ENCODE measurements at regions not wholly inside any gene's neighbourhood (a gene's known extent, or its start where the extent isn't known, plus 50 kb on each side); places are given as distances from the start of the nearest gene placed in this dataset.

DNA sequence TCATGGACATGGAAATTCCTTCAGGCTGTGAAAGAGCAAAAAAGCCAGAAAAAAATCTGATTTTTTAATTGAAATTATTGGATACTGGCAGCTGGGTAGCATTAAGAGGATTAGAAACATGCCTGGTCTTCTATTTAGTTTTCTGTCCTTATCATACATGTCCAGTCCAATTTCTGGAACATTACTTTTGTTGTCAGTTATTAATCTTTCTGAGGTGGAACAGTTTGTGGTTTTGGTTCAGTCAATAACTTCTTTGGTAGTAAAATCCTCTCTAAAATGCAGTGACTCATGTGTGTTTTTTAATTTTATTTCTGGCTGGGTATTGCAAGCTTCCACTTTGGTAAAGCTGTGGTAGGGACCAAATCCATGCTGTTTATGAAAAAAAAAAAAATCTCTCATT lies 687.0 kb upstream of the ADGRL2 start:
- TF ChIP-seq, protein P1, sequence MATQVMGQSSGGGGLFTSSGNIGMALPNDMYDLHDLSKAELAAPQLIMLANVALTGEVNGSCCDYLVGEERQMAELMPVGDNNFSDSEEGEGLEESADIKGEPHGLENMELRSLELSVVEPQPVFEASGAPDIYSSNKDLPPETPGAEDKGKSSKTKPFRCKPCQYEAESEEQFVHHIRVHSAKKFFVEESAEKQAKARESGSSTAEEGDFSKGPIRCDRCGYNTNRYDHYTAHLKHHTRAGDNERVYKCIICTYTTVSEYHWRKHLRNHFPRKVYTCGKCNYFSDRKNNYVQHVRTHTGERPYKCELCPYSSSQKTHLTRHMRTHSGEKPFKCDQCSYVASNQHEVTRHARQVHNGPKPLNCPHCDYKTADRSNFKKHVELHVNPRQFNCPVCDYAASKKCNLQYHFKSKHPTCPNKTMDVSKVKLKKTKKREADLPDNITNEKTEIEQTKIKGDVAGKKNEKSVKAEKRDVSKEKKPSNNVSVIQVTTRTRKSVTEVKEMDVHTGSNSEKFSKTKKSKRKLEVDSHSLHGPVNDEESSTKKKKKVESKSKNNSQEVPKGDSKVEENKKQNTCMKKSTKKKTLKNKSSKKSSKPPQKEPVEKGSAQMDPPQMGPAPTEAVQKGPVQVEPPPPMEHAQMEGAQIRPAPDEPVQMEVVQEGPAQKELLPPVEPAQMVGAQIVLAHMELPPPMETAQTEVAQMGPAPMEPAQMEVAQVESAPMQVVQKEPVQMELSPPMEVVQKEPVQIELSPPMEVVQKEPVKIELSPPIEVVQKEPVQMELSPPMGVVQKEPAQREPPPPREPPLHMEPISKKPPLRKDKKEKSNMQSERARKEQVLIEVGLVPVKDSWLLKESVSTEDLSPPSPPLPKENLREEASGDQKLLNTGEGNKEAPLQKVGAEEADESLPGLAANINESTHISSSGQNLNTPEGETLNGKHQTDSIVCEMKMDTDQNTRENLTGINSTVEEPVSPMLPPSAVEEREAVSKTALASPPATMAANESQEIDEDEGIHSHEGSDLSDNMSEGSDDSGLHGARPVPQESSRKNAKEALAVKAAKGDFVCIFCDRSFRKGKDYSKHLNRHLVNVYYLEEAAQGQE (IDR thresholded peaks at IDR 0.05; ENCODE audit: borderline replicate concordance), result no peak
- TF ChIP-seq RAD21 (conservative IDR thresholded peaks at IDR 0.05) (no peak), EZH2 (IDR thresholded peaks at IDR 0.05; ENCODE audit: borderline replicate concordance, insufficient read depth, low read length, poor library complexity, severe bottlenecking) (no peak), POLR2AphosphoS5 (IDR thresholded peaks at IDR 0.05) (no peak), TAF1 (IDR thresholded peaks at IDR 0.05; ENCODE audit: low read depth) (no peak), EP300 (conservative IDR thresholded peaks at IDR 0.05; ENCODE audit: poor library complexity, severe bottlenecking) (no peak), MXI1 (conservative IDR thresholded peaks at IDR 0.05; ENCODE audit: poor library complexity, severe bottlenecking) (no peak), SMC3 (conservative IDR thresholded peaks at IDR 0.05; ENCODE audit: poor library complexity) (no peak), CTCF (IDR thresholded peaks at IDR 0.05; ENCODE audit: poor library complexity, severe bottlenecking) (no peak)
- Histone ChIP-seq H3K79me2 (replicated peaks; ENCODE audit: insufficient read depth, low read length) (no peaks in the 10 kb centered on the region), H3K9ac (ENCODE audit: low read length) (no peak overlapping the region), H4K20me1 (ENCODE audit: insufficient read depth) (no peaks in the 10 kb centered on the region), H3K27me3 (ENCODE audit: insufficient read depth, low read depth, low read length) (no peaks in the 10 kb centered on the region), H3K36me3 (ENCODE audit: insufficient read depth, low read length) (no peaks in the 10 kb centered on the region), H3K27ac (ENCODE audit: low read length) (no peak overlapping the region), H3K4me3 (ENCODE audit: low read length) (no peak overlapping the region), H2AFZ (ENCODE audit: low read depth, low read length) (no peak overlapping the region), H3K9me2 (ENCODE audit: insufficient read depth, low read length) (no peaks in the 10 kb centered on the region), H3K4me2 (ENCODE audit: low read length) (no peak overlapping the region), H3F3A (ENCODE audit: insufficient read depth, low read length, poor library complexity, severe bottlenecking) (no peaks in the 10 kb centered on the region), H3K9me3 (ENCODE audit: low read length) (no peaks in the 10 kb centered on the region)

GRCh38 chr1:81111818-81112217 lies 688.9 kb upstream of the ADGRL2 start:
- no peaks in the 10 kb centered on the region for H3F3A ChIP-seq (ENCODE audit: insufficient read depth, low read length, poor library complexity, severe bottlenecking)
- no peaks in the 10 kb centered on the region for H4K20me1 ChIP-seq (ENCODE audit: insufficient read depth)
- no peak overlapping the region for H3K4me3 ChIP-seq (ENCODE audit: low read length)
- H3K79me2 ChIP-seq (replicated peaks; ENCODE audit: insufficient read depth, low read length), result no peaks in the 10 kb centered on the region
- no peaks in the 10 kb centered on the region for H3K9me2 ChIP-seq (ENCODE audit: insufficient read depth, low read length)
- no peak overlapping the region for H3K27ac ChIP-seq (ENCODE audit: low read length)
- no peak overlapping the region for H3K4me2 ChIP-seq (ENCODE audit: low read length)
- TF ChIP-seq MXI1 (conservative IDR thresholded peaks at IDR 0.05; ENCODE audit: poor library complexity, severe bottlenecking) (no peak), TAF1 (IDR thresholded peaks at IDR 0.05; ENCODE audit: low read depth) (no peak), SMC3 (conservative IDR thresholded peaks at IDR 0.05; ENCODE audit: poor library complexity) (no peak), CTCF (IDR thresholded peaks at IDR 0.05; ENCODE audit: poor library complexity, severe bottlenecking) (no peak), RAD21 (conservative IDR thresholded peaks at IDR 0.05) (no peak), EP300 (conservative IDR thresholded peaks at IDR 0.05; ENCODE audit: poor library complexity, severe bottlenecking) (no peak), EZH2 (IDR thresholded peaks at IDR 0.05; ENCODE audit: borderline replicate concordance, insufficient read depth, low read length, poor library complexity, severe bottlenecking) (no peak), POLR2AphosphoS5 (IDR thresholded peaks at IDR 0.05) (no peak)
- TF ChIP-seq, protein P1 (IDR thresholded peaks at IDR 0.05; ENCODE audit: borderline replicate concordance), result no peak
- no peak overlapping the region for H2AFZ ChIP-seq (ENCODE audit: low read depth, low read length)
- no peaks in the 10 kb centered on the region for H3K27me3 ChIP-seq (ENCODE audit: insufficient read depth, low read depth, low read length)
- H3K36me3 ChIP-seq (ENCODE audit: insufficient read depth, low read length), result no peaks in the 10 kb centered on the region
- H3K9ac ChIP-seq (ENCODE audit: low read length), result no peak overlapping the region
- no peaks in the 10 kb centered on the region for H3K9me3 ChIP-seq (ENCODE audit: low read length)

Data from neural cell (in vitro differentiated cells).